Stimulated activated CD8-positive, alpha-beta memory T cell treated with anti-CD3 and anti-CD28 coated beads, Interleukin-7, amount 100 ng/mL, for 1 hour (primary cell): ENCODE measurements at regions not wholly inside any gene's neighbourhood (a gene's known extent, or its start where the extent isn't known, plus 50 kb on each side); places are given as distances from the start of the nearest gene placed in this dataset.

Experiments
- DNase-seq, 2 donors: peaks; one replicate each; pipeline ENCODE4 v3.0.0-alpha.2; 2020; ENCODE audit warnings: low read depth in 2 of 2

DNA sequence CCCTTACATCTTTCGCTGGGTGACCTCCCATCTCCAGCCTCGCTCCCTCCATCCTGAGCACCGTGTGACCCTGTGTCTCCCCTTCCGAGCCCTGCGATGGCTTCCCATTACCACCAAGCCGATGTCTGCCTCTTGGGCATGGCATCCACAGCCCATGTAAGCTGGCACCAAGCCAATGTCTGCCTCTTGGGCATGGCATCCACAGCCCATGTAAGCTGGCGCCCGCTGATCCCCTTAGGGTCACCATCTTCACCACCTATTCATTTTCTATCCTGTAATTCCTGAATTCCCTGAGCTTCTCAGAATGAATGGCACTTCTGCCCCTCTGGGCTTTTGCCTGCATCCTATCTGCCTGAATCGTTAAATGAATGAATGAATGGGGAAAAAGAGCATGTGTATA is 478.2 kb upstream of the CCL2 start:
- DNase-seq, result no peak

DNA sequence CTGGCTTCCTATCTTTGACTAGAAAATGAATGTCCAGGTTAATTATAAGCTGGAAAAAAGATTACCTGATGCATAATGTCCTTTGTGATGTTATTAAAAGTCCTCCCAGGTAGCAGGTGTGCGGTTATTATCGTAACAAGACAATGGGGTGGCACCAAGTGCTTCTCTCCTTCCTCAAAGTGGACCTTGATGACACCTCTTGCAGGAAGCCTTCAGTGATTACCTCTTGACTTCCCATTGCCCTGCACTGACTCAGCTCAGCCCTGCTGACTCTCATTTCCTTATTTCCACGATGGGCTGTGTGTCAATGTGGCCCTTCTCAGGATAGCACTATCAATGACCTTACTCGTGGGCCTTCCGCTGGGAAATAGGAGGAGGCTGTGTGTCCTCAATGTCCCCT is 477.4 kb upstream of the CCL2 start:
- DNase-seq, result no peak

DNA sequence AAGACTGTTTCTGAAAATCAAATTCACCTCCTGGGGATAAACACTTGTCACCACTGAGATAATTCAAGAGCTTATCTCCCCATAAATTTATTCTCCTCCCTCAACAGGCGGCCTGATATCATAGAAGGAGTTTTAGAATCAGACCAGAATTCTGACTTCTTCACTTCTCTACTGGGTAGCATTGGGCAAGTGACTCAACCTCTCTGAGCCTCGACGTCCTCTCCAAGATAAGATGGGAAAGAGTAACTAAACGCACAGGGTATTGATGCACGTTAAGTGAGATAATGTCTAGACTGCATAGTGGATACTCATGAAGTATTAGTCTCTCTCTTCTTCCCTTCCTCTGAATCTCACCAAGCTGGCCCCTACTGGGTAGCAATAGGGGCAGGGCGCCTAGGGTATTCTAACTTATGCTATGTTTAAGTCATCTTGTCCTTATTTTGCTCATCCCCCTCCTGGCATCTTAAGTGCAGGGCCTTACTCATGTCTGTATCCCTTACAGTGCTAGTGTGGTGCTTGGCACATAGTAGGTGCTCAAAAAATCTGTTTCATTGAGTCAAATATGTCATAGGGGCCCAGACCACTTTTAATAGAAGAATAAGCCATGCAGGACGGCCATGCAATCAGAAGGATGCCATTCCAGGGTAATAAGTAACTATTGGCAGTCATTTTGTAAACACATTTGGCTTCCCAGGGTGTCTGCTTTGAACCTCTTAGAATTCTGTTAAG is 476.4 kb upstream of the CCL2 start:
- DNase-seq, result no peak

- no peak for DNase-seq
Observed at GRCh38 chr17:33779234-33779591, 475.9 kb upstream of the CCL2 start.

DNA sequence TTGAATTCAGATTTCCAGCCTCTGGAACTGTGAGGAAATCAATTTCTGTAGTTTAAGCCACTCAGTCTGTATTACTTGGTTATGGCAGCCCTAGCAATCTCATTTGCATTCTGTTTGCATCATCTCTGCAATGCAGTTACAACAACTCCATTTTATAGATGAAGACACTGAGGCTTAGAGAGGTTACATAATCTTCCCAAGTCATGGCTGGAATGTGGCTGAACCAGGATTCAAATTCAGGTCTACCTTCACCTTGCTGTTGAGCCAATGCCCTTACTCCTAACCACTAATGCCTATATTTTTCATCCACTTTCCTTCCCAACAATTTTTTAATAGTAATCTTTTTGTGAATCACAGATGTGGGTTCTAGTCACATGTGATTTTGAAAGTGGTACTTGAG is 469.8 kb upstream of the CCL2 start:
- no peak for DNase-seq

DNA sequence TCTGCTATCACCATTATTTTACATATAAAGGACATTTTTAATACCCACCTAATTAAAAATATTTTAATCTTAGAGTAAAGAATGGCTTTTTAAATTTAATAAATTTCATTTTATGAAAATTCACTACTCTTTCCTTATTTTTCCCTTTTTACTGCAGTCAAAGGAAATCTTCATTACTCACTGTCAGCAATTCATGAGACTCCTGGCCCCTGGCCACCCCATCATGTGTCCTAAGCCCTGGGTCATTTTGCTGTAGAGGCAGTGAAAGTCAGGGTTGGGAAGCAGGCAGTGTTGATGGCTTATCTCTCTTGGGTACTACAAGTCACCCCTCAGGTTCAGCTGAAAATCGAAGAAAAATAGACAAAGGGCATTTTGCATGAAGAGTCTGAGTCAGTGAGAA is 468.6 kb upstream of the CCL2 start:
- DNase-seq, result no peak

- DNase-seq, result no peak
Observed at GRCh38 chr17:33789658-33790057, 465.4 kb upstream of the CCL2 start.

DNA sequence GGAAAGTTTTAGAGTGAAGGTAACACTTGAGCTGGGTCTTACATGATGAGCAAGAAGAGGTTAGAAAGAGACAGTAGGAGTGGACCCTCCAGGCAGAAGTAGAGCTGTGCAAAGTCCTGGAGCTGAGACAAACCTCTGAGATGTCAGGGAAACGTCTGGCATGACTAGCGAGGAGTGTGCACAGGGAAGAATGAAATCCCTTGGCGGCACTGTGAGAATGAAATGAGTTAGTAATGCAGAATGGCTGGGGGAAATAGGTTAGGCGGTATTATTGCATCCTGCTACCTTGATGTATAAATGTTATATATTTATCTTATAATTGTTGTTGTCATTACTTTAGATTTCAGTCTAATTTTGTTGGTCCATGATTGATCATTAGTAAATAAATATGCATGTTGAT is 457.9 kb upstream of the CCL2 start:
- DNase-seq, result no peak

GRCh38 chr17:33798308-33798707 is 456.8 kb upstream of the CCL2 start:
- DNase-seq, result no peak

DNA sequence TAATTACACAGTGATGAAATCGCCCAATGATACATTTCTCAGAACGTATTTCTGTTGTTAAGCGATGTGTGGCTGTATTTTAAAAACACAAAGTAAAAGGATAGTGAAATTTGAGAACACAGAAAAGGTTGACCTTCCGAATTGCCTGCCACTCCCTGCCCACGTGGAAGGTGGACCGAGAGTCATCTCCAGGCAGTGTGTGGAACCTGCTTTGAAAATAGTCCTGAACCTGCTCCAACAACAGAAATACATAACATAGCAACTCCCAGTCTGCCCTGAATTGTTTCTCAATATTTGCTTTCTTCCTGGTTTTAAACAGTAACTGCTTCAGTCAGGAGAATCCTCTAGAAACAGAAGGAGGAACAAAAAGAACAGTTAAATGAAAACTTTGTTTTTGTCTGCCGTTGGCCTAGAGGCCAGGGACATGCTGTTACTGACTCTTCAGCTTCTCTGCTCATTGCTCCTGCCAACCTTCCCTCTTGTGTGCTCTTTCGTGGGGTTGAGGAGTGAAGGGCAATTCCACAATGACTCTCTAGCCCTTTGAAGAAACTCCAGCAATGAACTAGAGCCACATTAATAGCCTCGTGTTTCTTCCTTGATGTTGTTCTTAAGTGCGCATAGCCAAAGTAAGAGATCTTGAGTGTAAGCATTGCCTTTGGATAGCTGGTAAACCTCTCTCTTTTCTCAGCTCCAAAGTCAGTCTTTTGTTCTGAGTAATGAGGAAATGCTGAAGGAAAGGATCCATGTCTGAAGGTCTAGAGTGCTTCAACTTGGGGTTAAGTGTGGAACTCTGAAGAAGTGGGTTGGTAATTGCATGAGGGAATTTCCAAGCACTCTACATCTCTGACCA is 452.5 kb upstream of the CCL2 start:
- DNase-seq, result no peak

- no peak for DNase-seq
Observed at GRCh38 chr17:33803199-33803685, 451.8 kb upstream of the CCL2 start.

- no peak for DNase-seq
Observed at GRCh38 chr17:33803686-33804085, 451.4 kb upstream of the CCL2 start.

DNA sequence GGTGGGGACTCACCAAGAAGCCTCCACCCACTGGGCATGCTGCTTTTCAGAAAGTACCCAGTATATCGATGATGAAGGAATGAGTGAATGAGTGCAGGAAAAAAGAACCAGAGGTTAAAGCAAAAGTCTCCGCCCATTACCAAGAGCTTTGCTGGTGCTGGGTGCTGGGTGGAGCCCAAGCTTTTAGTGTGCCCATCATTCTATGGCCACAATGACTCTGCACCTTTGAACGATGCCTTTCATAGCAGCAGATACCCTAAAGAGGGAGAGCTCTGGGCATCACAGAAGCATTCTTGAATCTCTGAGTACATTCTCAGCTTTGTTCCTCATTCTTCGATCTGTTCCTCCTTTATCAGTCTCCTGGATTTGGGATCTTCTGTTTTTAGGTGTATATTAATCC is 450.7 kb upstream of the CCL2 start:
- DNase-seq, result no peak

DNA sequence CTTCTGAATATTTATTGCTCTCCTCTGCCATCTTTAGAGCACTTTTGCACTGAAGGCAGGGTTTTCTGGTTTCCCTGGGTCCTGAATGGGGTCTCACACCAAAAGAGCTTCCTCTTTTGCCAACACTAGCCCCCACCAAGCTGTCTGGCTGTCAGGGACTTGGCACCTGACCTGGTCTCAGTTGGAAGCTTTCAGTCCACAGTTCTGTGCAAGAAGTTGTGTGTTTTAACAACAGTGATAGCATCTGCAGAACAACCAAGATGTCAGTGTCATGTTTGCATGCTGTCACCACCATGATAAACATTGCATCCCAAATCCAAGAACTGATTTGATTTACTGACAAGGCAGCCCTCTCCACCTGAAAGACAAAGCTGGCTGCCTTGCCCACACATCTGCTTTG is 448.5 kb upstream of the CCL2 start:
- DNase-seq, result no peak

- no peak for DNase-seq
Observed at GRCh38 chr17:33809748-33810147, 445.3 kb upstream of the CCL2 start.

GRCh38 chr17:33811004-33811760 is 443.9 kb upstream of the CCL2 start:
- no peak for DNase-seq

DNA sequence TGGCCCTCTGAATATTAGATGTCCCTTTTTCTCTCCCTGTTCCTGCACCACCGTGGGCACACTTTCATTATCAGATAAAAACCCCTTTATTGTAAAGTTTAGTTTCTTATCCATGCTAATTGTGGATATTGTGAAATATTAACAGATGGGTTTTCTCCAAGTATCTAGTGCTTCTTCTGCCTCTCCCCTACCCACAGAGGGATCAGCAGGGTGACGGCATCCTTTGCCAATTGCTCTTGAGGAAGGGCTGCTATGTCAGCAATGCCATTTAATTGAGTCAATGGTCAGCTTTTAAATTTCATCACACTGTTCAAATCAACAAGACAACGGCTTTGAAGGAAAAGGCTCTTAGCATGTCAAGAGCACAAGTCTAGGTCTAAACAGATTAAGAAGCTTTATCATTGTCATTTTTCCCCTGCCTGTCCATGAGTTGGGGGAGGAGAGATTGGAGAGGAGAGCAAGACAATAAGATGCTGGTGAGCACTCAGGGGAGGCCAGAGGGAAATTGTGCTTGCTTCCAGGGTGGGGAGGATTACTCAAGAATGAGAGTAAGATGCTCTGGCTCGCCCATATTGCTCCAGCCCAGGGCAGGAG is 443.0 kb upstream of the CCL2 start:
- no peak for DNase-seq

DNA sequence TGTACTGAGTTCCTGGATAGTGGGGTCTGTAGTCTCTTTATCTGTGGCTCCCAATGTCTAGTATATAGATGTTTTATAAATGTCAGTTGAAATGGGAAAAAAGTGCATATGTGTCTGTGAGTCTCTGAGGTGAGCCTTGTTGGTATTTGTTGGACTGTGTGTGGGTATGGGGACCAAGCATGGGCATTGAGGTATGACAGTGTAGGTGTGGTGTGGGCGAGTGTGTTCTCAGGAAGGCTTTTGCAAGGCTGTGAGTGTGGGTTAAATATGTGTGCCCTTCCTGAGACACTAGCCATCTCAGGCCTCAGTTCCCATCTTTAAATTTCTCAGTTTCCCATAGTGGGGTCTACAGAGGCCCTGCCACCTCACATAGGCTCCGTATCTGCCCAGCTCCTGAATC is 440.2 kb upstream of the CCL2 start:
- DNase-seq, result no peak

DNA sequence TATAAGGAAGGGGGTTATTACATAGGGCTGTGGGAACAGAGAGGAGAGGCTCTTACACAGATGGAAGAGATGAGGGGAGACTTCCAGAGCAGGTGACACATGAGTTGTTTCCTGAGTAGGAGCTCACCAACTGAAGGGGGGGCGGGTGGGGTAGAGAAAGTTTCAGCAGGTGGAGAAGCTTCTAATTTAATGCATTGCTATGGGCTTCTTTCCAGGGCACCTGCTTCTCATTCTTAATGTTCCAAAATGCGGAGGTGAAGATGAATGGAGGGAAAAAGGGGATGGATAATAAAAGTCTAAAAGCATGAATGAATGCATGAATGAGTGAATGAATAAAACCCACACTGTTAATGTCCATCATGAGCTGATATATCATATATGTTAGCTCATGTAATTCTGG is 439.0 kb upstream of the CCL2 start:
- DNase-seq, result no peak

DNA sequence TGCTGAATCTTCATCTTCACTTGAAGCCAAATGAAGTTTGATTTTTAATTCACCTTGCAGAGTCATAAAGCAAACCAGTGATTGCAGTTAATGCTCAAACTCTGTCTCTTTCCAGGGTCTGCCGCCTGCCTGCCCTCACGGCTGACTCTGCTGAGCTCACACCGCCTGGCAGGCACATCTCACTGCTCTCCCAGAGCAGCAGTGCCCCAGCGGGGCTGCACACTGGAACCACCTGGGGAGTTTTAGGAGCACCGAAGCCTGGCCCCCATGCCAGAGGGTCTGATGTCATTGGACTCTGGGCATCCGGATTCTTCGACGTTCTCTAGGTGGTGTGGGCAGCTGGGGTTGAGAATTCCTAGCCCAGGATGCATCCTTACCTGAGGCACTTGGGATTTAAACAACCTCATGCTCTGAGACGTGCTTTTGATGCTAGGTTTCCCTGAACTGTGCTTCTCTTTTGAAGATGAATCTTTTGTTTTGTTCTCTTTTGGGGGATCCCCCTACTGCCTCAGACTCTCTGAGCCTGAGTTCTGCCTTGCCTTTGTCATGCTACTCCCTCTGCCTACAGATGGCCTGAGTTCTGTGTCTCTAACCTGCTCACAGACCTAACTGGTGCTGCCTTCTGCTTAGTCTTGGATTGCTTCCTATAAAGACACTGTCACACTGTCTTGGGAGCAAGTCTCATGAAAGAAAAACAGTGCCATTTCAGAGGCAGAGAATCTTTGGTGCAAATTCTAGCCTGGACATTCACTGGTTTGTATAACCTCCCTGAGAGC is 438.1 kb upstream of the CCL2 start:
- no peak for DNase-seq

DNA sequence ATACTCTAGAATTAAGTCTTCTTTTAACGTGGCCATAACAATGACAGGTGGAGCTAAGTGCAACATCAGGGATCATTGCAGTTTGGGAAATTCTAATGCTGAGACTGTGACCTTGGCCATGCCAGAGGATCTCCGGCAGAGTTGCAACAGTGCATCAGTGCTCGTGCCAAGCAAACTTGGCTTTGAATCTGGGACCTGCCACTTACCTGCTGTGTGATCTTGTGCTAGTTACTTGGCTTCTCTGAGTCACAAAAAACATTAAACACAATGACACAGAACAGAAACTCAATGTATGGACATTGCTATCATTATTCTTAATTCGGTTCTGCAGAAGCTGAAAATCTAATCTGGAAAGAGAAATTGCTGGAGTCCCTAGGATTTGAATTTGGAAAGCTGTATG is 435.5 kb upstream of the CCL2 start:
- DNase-seq, result no peak
